NCI-H345 (cell line): ENCODE measurements at regions not wholly inside any gene's neighbourhood (a gene's known extent, or its start where the extent isn't known, plus 50 kb on each side); places are given as distances from the start of the nearest gene placed in this dataset.
"Not testable (repeated sequence)": the region's sequence is repeated elsewhere in the genome, so short reads cannot be mapped to it uniquely, and the experiment has no call there.

ENCODE experiments used
- DNase-seq: peaks from one replicate; lab custom pipeline; 2025; lab: John Stamatoyannopoulos, UW

DNA sequence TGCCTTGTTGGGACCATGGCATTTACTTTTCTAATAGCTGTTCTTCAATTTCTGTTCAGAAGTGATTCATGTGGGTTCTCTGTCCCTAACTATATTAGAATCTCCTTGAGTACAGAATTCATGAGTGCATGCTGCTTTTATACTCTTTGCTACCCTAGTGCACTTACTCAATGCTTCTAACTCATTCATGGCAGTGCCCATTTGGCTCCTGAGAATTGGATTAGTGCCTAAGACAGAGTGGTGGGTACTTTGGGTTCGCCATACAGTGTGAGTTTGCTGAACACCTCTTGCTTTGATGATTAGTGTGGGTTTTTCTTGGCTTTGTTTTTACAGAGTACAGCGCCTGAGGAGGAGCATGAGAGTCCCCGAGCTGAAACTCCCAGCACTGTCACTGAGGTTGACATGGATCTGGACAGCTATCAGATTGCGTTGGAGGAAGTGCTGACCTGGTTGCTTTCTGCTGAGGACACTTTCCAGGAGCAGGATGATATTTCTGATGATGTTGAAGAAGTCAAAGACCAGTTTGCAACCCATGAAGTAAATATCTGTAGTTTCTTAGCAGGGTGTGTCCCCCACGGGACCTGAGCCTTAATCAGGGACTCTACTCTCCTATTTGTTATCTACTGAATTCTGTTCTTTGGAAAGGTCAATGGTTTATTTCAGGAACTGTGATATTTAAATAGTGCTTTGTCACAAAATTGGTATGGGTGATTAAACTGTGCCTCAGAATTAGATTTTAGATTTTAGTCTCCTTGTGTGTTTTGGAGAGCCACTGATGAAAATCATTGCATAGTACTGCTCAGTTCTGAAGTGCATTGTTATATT, 150.7 kb downstream of the UTRN start:
- no peak for DNase-seq

DNA sequence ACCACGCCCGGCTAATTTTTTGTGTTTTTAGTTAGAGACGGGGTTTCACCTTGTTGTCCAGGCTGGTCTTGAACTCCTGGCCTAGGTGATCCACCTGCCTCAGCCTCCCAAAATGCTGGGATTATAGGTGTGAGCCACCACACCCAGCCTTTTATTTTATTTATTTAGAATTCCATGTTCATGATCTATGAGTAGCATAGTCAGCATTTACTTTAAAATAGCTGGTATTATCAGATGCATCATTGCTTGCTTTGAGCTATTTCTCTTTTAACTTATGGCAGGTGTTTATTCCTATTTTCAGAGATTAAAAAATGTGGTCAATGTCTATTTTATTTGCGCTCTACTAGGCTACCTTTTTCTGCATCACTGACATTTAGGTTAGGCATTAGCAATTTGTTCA, 152.0 kb downstream of the UTRN start:
- DNase-seq = no peak

GRCh38 chr6:144438103-144438502, 153.0 kb downstream of the UTRN start:
- DNase-seq = no peak

DNA sequence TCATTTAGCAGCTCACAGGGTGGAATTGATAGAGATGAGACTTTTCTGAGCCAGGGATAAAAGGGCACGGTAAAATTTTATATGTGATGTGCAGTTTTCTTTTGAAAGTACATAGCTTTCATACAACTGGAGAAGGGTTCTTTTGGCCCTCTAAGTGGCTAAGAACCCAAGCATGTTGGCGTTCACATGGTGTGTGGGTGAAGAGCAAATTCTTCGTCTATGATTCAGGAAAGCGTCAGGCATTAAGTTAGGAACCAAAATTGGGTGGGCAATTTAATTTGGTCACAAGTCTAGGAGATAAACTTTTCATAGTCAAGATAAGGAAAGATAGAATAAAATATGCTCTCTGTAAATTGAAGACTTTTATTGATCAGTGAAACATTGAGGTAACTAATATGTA, 153.9 kb downstream of the UTRN start:
- no peak for DNase-seq

- DNase-seq = not testable (repeated sequence)
These were observed 156.7 kb downstream of the UTRN start for GRCh38 chr6:144441801-144442200.

DNA sequence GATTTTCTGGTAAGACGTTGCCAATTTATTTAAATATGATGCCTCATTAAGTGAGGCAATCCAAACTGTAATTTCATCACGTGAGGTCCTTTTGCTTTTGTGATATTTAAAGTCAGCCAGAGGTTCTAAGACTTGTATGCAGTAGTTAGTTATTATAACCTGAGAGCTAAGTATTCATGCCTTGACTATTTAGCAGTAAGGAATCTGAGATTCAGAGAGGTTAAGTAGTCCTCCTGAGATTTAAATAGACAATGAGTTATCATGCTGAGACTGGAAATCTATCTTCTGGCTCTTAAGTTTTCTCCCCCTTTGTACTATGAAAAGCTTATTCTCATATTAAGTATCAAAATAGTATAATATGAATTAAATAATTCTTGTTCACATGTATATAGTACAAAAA, 158.0 kb downstream of the UTRN start:
- no peak for DNase-seq

- DNase-seq = no peak
These were observed 162.3 kb downstream of the UTRN start for GRCh38 chr6:144447472-144447871.

- DNase-seq = no peak
These were observed 164.1 kb downstream of the UTRN start for GRCh38 chr6:144449218-144449617.

DNA sequence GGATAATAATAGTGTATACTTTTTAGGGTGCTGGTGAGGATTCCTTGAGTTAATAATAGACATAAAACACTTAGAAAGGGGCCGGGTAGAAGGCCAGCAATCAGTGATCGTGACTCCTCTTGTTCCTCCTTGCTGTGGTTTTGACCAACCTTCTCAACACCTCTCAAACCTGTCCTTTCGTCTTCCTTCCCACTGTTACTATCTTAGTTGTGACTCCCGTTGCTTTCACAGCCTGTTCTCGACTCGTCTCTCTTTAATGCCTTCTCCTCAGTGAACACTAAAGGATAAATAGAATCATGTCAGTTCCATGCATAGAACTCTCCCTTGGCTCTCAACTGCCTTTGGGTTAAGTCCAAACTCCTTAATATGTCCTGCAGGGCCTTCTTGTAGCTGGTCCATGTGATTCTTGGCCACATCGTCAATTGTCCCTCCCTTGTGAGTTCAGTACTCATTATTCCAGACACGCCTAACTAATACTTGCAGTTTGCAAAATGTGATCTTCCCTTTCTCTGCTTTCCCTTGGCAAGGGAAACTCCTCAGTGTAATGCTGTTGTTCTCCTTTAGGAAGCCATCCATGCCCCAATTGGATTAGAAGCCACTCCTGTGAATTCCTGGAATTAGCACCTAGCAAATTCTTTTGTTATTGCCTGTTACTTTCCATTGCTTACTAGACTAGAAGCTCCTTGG, 164.9 kb downstream of the UTRN start:
- DNase-seq = no peak

DNA sequence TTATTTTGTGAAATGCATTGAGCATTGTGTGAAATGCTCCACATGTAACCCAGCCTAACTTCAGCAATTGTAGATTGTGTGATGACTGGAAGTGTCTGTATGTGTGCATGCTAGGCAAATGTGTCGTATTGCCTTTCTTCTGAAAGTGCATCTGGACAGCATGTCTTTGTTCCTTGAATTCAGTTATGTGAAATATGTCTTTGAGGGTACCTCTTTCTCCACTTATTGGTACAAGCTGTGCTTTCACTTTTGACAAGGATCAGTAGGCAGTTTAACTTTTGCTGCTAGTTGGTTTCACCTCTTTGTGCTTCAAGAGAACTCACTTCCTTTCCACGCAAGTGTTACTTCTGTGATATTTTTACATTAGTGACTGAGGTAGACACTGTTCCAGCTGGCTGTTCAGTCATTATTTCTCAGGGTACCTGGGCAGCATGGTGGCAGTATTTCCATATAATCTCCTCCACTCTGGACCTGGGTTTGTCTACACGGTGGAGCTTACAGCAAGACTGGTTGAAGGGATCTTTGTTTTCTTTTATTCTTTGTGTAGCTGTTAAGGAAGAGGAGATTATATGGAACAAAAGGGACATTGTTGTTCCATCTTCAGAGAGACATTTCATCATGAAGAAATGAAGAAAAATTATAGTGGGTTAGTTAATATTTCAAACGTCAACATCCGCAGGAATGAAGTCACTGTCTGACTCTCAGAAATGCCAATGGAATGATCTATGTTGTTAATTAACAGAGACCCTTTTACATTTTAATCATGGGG, 175.4 kb downstream of the UTRN start:
- no peak for DNase-seq

DNA sequence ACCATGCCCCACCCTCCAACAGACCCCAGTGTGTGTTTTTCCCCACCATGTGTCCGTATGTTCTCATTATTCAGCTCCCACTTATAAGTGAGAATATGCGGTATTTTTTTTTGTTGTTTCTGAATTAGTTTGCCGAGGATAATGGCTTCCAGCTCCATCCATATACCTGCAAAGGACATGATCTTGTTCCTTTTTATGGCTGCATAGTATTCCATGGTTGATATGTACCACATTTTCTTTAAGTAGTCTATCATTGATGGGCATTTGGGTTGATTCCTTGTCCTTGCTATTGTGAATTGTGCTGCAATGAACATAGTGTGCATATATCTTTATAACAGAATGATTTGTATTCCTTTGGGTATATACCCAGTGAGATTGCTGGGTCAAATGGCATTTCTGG, 176.9 kb downstream of the UTRN start:
- no peak for DNase-seq

- DNase-seq = no peak
These were observed 181.6 kb downstream of the UTRN start for GRCh38 chr6:144466716-144467115.

- DNase-seq = no peak
These were observed 182.1 kb downstream of the UTRN start for GRCh38 chr6:144467172-144467762.

GRCh38 chr6:144467921-144468320, 182.8 kb downstream of the UTRN start:
- no peak for DNase-seq

DNA sequence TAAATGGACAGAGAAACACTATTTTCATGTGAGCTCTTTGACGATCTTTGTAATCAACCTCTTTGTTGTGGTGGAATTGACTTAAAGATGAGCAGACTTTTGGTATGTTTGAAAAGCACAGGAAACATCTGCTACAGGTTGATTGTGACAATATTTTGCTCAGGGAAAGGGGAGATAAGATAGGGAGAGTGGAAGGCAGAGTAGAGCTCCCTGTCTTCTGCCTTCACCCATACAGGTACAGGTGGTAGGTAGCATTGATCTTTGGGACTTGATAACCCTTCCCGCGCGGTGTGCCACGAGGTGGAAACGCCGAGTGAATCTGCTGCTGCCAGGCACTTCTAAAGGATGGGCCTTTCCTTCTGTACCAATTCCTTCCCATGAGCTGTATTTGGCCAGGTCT, 183.6 kb downstream of the UTRN start:
- DNase-seq = no peak

DNA sequence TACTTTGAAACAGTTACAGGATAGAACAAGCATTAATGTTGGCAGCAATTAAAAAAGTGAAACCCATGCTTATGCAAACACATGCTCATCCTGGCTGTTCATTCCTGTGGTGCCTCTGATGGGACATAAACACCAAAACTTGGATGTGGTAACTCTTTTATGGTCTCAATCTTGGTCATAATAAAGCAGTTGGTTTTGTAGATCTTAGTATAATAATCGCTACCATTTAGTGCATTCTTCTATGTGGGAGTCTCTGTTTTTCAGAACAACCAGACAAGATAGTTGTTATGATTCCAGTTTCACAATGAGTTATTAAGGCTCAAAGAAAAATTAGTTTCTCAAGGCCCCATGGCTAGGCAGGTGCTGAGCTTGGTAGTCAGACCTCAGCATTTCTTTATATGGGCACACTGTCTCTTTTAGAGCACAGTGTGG, 184.0 kb downstream of the UTRN start:
- no peak for DNase-seq

DNA sequence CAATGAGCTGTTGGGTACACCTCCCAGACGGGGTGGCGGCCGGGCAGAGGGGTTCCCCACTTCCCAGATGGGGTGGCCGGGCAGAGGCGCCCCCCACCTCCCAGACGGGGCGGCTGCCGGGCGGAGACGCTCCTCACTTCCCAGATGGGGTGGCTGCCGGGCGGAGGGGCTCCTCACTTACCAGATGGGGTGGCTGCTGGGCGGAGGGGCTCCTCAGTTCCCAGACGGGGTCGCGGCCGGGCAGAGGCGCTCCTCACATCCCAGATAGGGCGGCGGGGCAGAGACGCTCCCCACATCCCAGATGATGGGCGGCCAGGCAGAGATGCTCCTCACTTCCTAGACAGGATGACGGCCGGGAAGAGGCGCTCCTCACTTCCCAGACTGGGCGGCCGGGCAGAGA, 185.1 kb downstream of the UTRN start:
- DNase-seq = not testable (repeated sequence)

DNA sequence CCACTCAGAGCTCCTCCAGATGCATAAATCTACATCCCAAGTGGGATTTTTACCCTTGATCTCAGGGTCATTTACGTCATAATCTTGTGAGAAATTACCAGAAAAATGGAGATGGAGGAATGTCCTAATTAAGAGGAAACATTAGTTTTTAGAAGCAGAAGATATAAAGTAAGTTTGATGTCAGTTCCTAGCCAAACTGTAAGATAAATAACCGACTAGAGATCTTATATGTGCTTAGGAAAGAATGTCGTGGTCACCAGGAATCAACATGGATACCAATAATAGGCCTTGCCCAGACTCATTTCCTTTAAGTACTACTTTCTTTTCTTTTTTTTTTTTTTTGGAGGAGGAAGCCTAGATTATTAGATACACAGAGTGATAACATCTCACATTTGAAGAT, 186.9 kb downstream of the UTRN start:
- no peak for DNase-seq

- no peak for DNase-seq
These were observed 189.2 kb downstream of the UTRN start for GRCh38 chr6:144474290-144474689.

DNA sequence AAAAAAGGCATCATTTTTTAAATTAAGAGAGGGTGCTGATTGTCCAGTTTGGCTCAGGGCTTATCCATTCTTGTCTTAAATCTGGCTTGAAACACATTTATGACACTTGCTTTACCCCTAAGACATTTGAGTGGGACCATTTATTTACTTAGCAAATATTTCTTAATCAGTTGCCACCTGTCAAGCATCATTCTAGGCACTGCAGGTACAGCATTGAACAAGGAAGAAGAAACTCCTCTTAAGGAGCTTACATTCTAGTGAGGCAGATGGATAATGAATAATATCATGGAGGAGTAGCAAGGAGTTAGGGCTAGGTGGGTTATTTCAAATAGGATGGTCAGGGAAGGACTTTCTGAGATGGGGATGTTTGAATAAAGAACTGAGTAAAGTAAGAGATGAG, 189.8 kb downstream of the UTRN start:
- DNase-seq = no peak

DNA sequence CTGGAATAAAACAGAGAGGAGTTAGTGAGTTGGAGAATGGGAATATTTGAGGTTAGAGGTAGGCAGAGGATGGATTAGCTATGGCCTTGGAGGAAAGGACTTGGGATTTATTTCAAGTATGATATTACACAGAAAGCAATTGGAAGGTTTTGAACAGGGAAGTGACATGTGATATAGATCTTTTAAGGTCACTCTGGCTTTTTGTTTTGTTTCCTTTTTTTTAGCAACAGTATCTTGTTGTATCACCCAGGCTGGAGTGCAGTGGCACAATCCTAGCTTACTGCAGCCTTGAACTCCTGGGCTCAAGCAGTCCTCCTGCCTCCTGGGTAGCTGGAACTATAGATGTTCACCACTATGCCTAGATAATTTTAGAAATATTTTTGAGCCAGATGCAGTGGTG, 190.3 kb downstream of the UTRN start:
- no peak for DNase-seq

DNA sequence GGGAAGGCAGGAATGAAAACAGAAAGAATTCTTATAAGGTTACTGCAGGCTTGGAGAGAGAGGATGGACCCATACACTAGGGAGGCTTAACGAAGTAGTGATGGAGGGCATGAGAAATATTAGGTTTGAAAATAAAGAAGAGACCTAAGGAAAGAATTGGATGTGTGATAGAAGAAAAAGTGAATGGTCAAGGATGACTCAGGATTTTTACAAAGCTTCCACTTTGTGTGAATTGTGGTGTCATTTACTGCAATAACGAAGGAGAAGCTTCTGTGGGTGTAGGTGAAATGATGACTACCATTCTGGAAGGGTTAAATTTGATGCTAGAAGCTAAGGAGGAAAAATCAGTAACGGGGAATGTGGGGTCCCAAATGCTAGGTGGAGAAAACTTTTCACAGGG, 191.2 kb downstream of the UTRN start:
- DNase-seq = no peak
